Spleen (tissue), 7 donors: ENCODE measurements at regions not wholly inside any gene's neighbourhood (a gene's known extent, or its start where the extent isn't known, plus 50 kb on each side); places are given as distances from the start of the nearest gene placed in this dataset.

Source experiments
- POLR2A ChIP-seq, 3 donors: fragments of 450-650 bp; IDR thresholded peaks; one replicate each; pipeline ENCODE4 v1.5.1; 2017; ENCODE audit warnings: antibody characterized with exemption in 3 of 3, mild to moderate bottlenecking in 1 of 3
- POLR2AphosphoS5 ChIP-seq, 3 donors: sonication (generic); formaldehyde crosslinking; IDR thresholded peaks; one replicate each; pipeline ENCODE4 v1.5.1; 2017; ENCODE audit warnings: antibody characterized with exemption in 3 of 3
- TF ChIP-seq, protein P1 (sequence below), 11 experiments: fragments of 200-600 bp in 7 of 11; fragments of 450-650 bp in 4 of 11; sonication (generic) in 4 of 11; IDR thresholded peaks in 8 of 11; conservative IDR thresholded peaks in 3 of 11; 1 replicate in 7 of 11; 2 replicates in 4 of 11; pipeline versions ENCODE4 v1.4.0 to v1.8.0; 2016 to 2021; ENCODE audit warnings: antibody characterized with exemption in 11 of 11, inconsistent platforms in 4 of 11, mild to moderate bottlenecking in 1 of 11
- donor health status: DM: no; HTN: no; CAD: no; lungs with moderate emphysema.
- donor health status: DM: no; HTN: no; CAD: no.
- donor health status: DM: no; HTN: no; CAD: no.

DNA sequence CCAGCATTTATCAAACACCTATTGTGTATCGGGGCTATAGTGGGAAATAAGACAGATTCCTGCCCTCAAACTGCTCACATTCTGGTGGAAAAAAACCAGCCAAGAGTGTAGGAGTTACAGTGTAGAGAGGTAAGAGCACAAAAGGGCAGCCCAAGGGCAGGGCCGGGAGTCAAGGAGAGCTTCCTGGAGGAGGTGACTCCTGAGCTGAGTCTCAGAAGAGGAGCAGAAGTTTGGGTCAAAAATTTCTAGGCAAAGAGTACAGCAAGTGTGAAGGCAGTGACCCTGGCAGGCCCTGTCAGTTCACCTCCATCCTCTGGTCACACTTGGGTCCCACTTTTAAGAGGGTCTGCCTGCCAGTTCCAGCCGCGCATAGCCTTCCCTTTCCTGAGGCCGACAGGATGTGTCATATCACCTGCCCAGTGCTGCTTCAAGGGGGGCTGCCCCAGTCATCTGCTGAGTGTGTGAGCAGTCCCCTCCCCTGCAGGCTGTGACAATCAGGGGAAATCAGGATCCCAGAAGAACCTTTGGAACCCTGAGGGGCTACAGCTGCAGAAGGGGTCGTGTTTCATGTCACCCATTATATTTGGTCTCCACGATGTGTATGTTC is 118.4 kb downstream of the GLI2 start:
- TF ChIP-seq POLR2A (IDR thresholded peaks at IDR 0.05), result no peak
- TF ChIP-seq POLR2AphosphoS5 (IDR thresholded peaks at IDR 0.05), result no peak
- TF ChIP-seq, protein P1, sequence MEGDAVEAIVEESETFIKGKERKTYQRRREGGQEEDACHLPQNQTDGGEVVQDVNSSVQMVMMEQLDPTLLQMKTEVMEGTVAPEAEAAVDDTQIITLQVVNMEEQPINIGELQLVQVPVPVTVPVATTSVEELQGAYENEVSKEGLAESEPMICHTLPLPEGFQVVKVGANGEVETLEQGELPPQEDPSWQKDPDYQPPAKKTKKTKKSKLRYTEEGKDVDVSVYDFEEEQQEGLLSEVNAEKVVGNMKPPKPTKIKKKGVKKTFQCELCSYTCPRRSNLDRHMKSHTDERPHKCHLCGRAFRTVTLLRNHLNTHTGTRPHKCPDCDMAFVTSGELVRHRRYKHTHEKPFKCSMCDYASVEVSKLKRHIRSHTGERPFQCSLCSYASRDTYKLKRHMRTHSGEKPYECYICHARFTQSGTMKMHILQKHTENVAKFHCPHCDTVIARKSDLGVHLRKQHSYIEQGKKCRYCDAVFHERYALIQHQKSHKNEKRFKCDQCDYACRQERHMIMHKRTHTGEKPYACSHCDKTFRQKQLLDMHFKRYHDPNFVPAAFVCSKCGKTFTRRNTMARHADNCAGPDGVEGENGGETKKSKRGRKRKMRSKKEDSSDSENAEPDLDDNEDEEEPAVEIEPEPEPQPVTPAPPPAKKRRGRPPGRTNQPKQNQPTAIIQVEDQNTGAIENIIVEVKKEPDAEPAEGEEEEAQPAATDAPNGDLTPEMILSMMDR (IDR thresholded peaks at IDR 0.05 in 8 of 11, conservative IDR thresholded peaks at IDR 0.05 in 3 of 11), result no peak
